H9 (cell line): ENCODE measurements at regions not wholly inside any gene's neighbourhood (a gene's known extent, or its start where the extent isn't known, plus 50 kb on each side); places are given as distances from the start of the nearest gene placed in this dataset.

ENCODE experiments used
- DNase-seq: peaks from one replicate; pipeline ENCODE4 v3.0.0-alpha.2; 2017
- H2AFZ ChIP-seq: one replicate; pipeline ENCODE4 v1.6.1; 2013; ENCODE audit warnings: mild to moderate bottlenecking, low read length, control low read depth, moderate library complexity
- H2AK5ac ChIP-seq: 2 replicates; pipeline ENCODE4 v1.6.1; 2013; ENCODE audit warnings: low read length, control low read depth, mixed read lengths; ENCODE audit not compliant: insufficient read length
- H2BK120ac ChIP-seq: one replicate; pipeline ENCODE4 v1.6.1; 2013; ENCODE audit warnings: low read depth, mild to moderate bottlenecking, low read length, control low read depth, inconsistent platforms; ENCODE audit not compliant: poor library complexity, severe bottlenecking
- H2BK12ac ChIP-seq: 2 replicates; pipeline ENCODE4 v1.6.1; 2013; ENCODE audit warnings: low read length, control low read depth, mixed read lengths, low read depth; ENCODE audit not compliant: insufficient read length
- H2BK15ac ChIP-seq: 2 replicates; pipeline ENCODE4 v1.6.1; 2013; ENCODE audit warnings: low read depth, low read length, control low read depth
- H2BK20ac ChIP-seq: one replicate; pipeline ENCODE4 v1.6.1; 2013; ENCODE audit warnings: low read depth, mild to moderate bottlenecking, low read length, control low read depth, inconsistent platforms; ENCODE audit not compliant: poor library complexity, severe bottlenecking
- H2BK5ac ChIP-seq: 2 replicates; pipeline ENCODE4 v1.6.1; 2013; ENCODE audit warnings: low read length, control low read depth, mixed read lengths; ENCODE audit not compliant: insufficient read length
- H3K14ac ChIP-seq: 2 replicates; pipeline ENCODE4 v1.6.1; 2013; ENCODE audit warnings: low read length, control low read depth; ENCODE audit not compliant: insufficient read depth
- H3K18ac ChIP-seq: 2 replicates; pipeline ENCODE4 v1.6.1; 2013; ENCODE audit warnings: low read depth, mild to moderate bottlenecking, mixed read lengths, low read length, control low read depth; ENCODE audit not compliant: insufficient read length
- H3K23ac ChIP-seq: 2 replicates; pipeline ENCODE4 v1.6.1; 2013; ENCODE audit warnings: low read length, control low read depth, mixed read lengths, low read depth; ENCODE audit not compliant: insufficient read length
- H3K23me2 ChIP-seq: 2 replicates; pipeline ENCODE4 v1.6.1; 2013; ENCODE audit warnings: low read depth, mild to moderate bottlenecking, mixed read lengths, low read length, control low read depth; ENCODE audit not compliant: insufficient read length, poor library complexity, severe bottlenecking
- H3K27ac ChIP-seq: 2 replicates; pipeline ENCODE4 v1.5.1; 2013; ENCODE audit warnings: low read length, control low read depth, mixed read lengths, low read depth; ENCODE audit not compliant: insufficient read length
- H3K27me3 ChIP-seq: 2 replicates; pipeline ENCODE4 v1.6.1; 2013; ENCODE audit warnings: low read length, control low read depth, inconsistent platforms; ENCODE audit not compliant: insufficient read depth
- H3K4ac ChIP-seq: 2 replicates; pipeline ENCODE4 v1.6.1; 2013; ENCODE audit warnings: low read depth, mild to moderate bottlenecking, control low read depth, inconsistent platforms, low read length, moderate library complexity
- H3K4me1 ChIP-seq: 2 replicates; pipeline ENCODE4 v1.6.1; 2013; ENCODE audit warnings: low read length, control low read depth, inconsistent platforms; ENCODE audit not compliant: insufficient read depth
- H3K4me2 ChIP-seq: 2 replicates; pipeline ENCODE4 v1.6.1; 2013; ENCODE audit warnings: low read length, control low read depth, mixed read lengths; ENCODE audit not compliant: insufficient read length, insufficient read depth
- H3K56ac ChIP-seq: 2 replicates; pipeline ENCODE4 v1.6.1; 2013; ENCODE audit warnings: low read depth, mild to moderate bottlenecking, mixed read lengths, low read length, control low read depth; ENCODE audit not compliant: insufficient read length
- H3K79me1 ChIP-seq: 2 replicates; pipeline ENCODE4 v1.6.1; 2013; ENCODE audit warnings: low read depth, mild to moderate bottlenecking, moderate library complexity, low read length, control low read depth, inconsistent platforms; ENCODE audit not compliant: insufficient read depth, poor library complexity, severe bottlenecking
- H3K79me2 ChIP-seq: 2 replicates; pipeline ENCODE4 v1.6.1; 2013; ENCODE audit warnings: low read length, control low read depth, inconsistent platforms; ENCODE audit not compliant: insufficient read depth
- H3K9ac ChIP-seq: 2 replicates; pipeline ENCODE4 v1.6.1; 2013; ENCODE audit warnings: low read length, control low read depth, mixed read lengths; ENCODE audit not compliant: insufficient read length; ENCODE audit errors: extremely low read depth
- H3K9me3 ChIP-seq: one replicate; pipeline ENCODE4 v1.6.1; 2013; ENCODE audit warnings: low read depth, low read length, inconsistent platforms; ENCODE audit not compliant: control insufficient read depth
- H3T11ph ChIP-seq: one replicate; pipeline ENCODE4 v1.6.1; 2013; ENCODE audit warnings: mild to moderate bottlenecking, low read length, control low read depth, inconsistent platforms
- H4K20me1 ChIP-seq: one replicate; pipeline ENCODE4 v1.6.1; 2013; ENCODE audit not compliant: control insufficient read depth, insufficient read length, insufficient read depth
- H4K5ac ChIP-seq: 2 replicates; pipeline ENCODE4 v1.6.1; 2013; ENCODE audit warnings: low read depth, mild to moderate bottlenecking, mixed read lengths, low read length, control low read depth; ENCODE audit not compliant: insufficient read length
- H4K8ac ChIP-seq: replicated peaks from 2 replicates; pipeline ENCODE4 v1.6.1; 2013; ENCODE audit warnings: low read length, control low read depth, mixed read lengths, low read depth; ENCODE audit not compliant: insufficient read length
- H4K91ac ChIP-seq: 2 replicates; pipeline ENCODE4 v1.6.1; 2013; ENCODE audit warnings: low read depth, mild to moderate bottlenecking, moderate library complexity, mixed read lengths, low read length, control low read depth; ENCODE audit not compliant: insufficient read length
- H3K27ac Mint-ChIP-seq, 3 experiments: 2 replicates in 2 of 3; 3 replicates in 1 of 3; pipeline ENCODE4 v1.8.0; 2020 to 2021; ENCODE audit warnings: mixed read lengths in 3 of 3, mild to moderate bottlenecking in 1 of 3, moderate library complexity in 1 of 3
- H3K27me3 Mint-ChIP-seq: 2 replicates; pipeline ENCODE4 v1.8.0; 2021; ENCODE audit warnings: low read depth, mild to moderate bottlenecking, moderate library complexity, mixed read lengths
- H3K36me3 Mint-ChIP-seq, 3 experiments: 2 replicates in 2 of 3; 3 replicates in 1 of 3; pipeline ENCODE4 v1.8.0; 2020 to 2021; ENCODE audit warnings: low read depth in 3 of 3, mixed read lengths in 3 of 3; ENCODE audit not compliant: insufficient read depth in 1 of 3
- H3K4me1 Mint-ChIP-seq, 2 experiments: 2 replicates each; pipeline ENCODE4 v1.8.0; 2020; ENCODE audit warnings: mixed read lengths in 2 of 2
- H3K4me3 Mint-ChIP-seq, 2 experiments: 2 replicates in 1 of 2; 3 replicates in 1 of 2; pipeline ENCODE4 v1.8.0; 2020 to 2021; ENCODE audit warnings: mild to moderate bottlenecking in 2 of 2, mixed read lengths in 2 of 2, moderate library complexity in 1 of 2
- H3K9me3 Mint-ChIP-seq, 2 experiments: 2 replicates in 1 of 2; 3 replicates in 1 of 2; pipeline ENCODE4 v1.8.0; 2020; ENCODE audit warnings: mild to moderate bottlenecking in 2 of 2, mixed read lengths in 2 of 2, moderate library complexity in 1 of 2
- WGBS: extraction: QIAGEN DNeasy Blood & Tissue Kit; methylation state at CpG from one replicate; pipeline ENCODE4 v1.1.7; 2013; ENCODE audit warnings: missing lambda C conversion rate, low lambda C conversion rate, mixed read lengths; ENCODE audit not compliant: insufficient read length; ENCODE audit errors: extremely low coverage; 5-methylcytosine and 5-hydroxymethylcytosine counted together
- TF ChIP-seq, protein P1 (sequence below): fragments of 200-600 bp; sonication (generic); conservative IDR thresholded peaks from 3 replicates; pipeline ENCODE4 v1.8.0; 2021; ENCODE audit warnings: antibody characterized with exemption, mild to moderate bottlenecking

- Mint-ChIP-seq H3K27ac (no peak overlapping the region), H3K9me3 (no peaks in the 10 kb centered on the region; a peak in 1 of 5 replicates), H3K27me3 (peaks cover 53% of the 10 kb centered on the region), H3K4me1 (peaks cover 29 to 40% of the 10 kb centered on the region in 2 experiments), H3K36me3 (peaks cover 0 to 2% (median 0%) of the 10 kb centered on the region in 3 experiments; a peak in 2 of 7 replicates), H3K4me3 (no peak overlapping the region)
- Histone ChIP-seq H2BK120ac (no peak overlapping the region), H3K4me1 (peaks cover 5% of the 10 kb centered on the region; the same call in 1 of the 2 replicates), H3K23ac (no peak overlapping the region), H3K9ac (no peak overlapping the region), H2AK5ac (no peak overlapping the region), H2BK15ac (no peak overlapping the region), H3K79me1 (no peaks in the 10 kb centered on the region), H3K4ac (no peak overlapping the region), H3T11ph (no peak overlapping the region), H3K9me3 (no peaks in the 10 kb centered on the region), H3K79me2 (no peaks in the 10 kb centered on the region), H2AFZ (no peak overlapping the region), H3K23me2 (no peaks in the 10 kb centered on the region), H3K27ac (no peak overlapping the region), H4K8ac (no peak overlapping the region), H3K56ac (no peak overlapping the region), H3K18ac (no peak overlapping the region), H2BK20ac (no peak overlapping the region), H4K91ac (no peak overlapping the region), H3K4me2 (no peak overlapping the region), H2BK5ac (no peak overlapping the region), H2BK12ac (no peak overlapping the region), H4K20me1 (no peaks in the 10 kb centered on the region), H4K5ac (no peak overlapping the region), H3K27me3 (no peaks in the 10 kb centered on the region), H3K14ac (no peak overlapping the region)
- TF ChIP-seq, protein P1, sequence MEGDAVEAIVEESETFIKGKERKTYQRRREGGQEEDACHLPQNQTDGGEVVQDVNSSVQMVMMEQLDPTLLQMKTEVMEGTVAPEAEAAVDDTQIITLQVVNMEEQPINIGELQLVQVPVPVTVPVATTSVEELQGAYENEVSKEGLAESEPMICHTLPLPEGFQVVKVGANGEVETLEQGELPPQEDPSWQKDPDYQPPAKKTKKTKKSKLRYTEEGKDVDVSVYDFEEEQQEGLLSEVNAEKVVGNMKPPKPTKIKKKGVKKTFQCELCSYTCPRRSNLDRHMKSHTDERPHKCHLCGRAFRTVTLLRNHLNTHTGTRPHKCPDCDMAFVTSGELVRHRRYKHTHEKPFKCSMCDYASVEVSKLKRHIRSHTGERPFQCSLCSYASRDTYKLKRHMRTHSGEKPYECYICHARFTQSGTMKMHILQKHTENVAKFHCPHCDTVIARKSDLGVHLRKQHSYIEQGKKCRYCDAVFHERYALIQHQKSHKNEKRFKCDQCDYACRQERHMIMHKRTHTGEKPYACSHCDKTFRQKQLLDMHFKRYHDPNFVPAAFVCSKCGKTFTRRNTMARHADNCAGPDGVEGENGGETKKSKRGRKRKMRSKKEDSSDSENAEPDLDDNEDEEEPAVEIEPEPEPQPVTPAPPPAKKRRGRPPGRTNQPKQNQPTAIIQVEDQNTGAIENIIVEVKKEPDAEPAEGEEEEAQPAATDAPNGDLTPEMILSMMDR = no peak
- WGBS = no CpG with 5 or more reads among the region's 9 CpGs
- DNase-seq = no peak
Measured at GRCh38 chr14:100468557-100468956, 118.7 kb downstream of the BEGAIN start.
